Activated CD8-positive, alpha-beta memory T cell treated with anti-CD3 and anti-CD28 coated beads, Interleukin-2, amount 50 U/mL, for 48 hours (primary cell): ENCODE measurements at regions not wholly inside any gene's neighbourhood (a gene's known extent, or its start where the extent isn't known, plus 50 kb on each side); places are given as distances from the start of the nearest gene placed in this dataset.
"Not testable (repeated sequence)": the region's sequence is repeated elsewhere in the genome, so short reads cannot be mapped to it uniquely, and the experiment has no call there.

Source experiments
- DNase-seq: peaks from one replicate; pipeline ENCODE4 v3.0.0-alpha.2; 2020

GRCh38 chr6:8845690-8846089 lies 410.3 kb upstream of the SLC35B3 start:
- DNase-seq = no peak

GRCh38 chr6:8844968-8845367 lies 409.6 kb upstream of the SLC35B3 start:
- no peak for DNase-seq

- DNase-seq = no peak
These were observed 404.3 kb upstream of the SLC35B3 start for GRCh38 chr6:8839626-8840025.

GRCh38 chr6:8837343-8837742 lies 402.0 kb upstream of the SLC35B3 start:
- no peak for DNase-seq

- DNase-seq = not testable (repeated sequence)
These were observed 397.4 kb upstream of the SLC35B3 start for GRCh38 chr6:8832695-8833094.

- DNase-seq = no peak
These were observed 396.2 kb upstream of the SLC35B3 start for GRCh38 chr6:8831366-8832152.

GRCh38 chr6:8830794-8831193 lies 395.4 kb upstream of the SLC35B3 start:
- no peak for DNase-seq

- no peak for DNase-seq
These were observed 394.5 kb upstream of the SLC35B3 start for GRCh38 chr6:8829796-8830195.

GRCh38 chr6:8829296-8829695 lies 394.0 kb upstream of the SLC35B3 start:
- no peak for DNase-seq

- no peak for DNase-seq
These were observed 393.0 kb upstream of the SLC35B3 start for GRCh38 chr6:8828376-8828775.

GRCh38 chr6:8825726-8826125 lies 390.4 kb upstream of the SLC35B3 start:
- no peak for DNase-seq

- DNase-seq = no peak
These were observed 386.6 kb upstream of the SLC35B3 start for GRCh38 chr6:8821981-8822381.

- DNase-seq = no peak
These were observed 385.0 kb upstream of the SLC35B3 start for GRCh38 chr6:8820313-8820712.

- no peak for DNase-seq
These were observed 384.1 kb upstream of the SLC35B3 start for GRCh38 chr6:8819446-8819845.

GRCh38 chr6:8814440-8815000 lies 379.2 kb upstream of the SLC35B3 start:
- no peak for DNase-seq

GRCh38 chr6:8810325-8810724 lies 375.0 kb upstream of the SLC35B3 start:
- no peak for DNase-seq

- no peak for DNase-seq
These were observed 374.3 kb upstream of the SLC35B3 start for GRCh38 chr6:8809662-8810061.

- DNase-seq = no peak
These were observed 367.9 kb upstream of the SLC35B3 start for GRCh38 chr6:8803181-8803760.

- not testable (repeated sequence) for DNase-seq
These were observed 367.1 kb upstream of the SLC35B3 start for GRCh38 chr6:8802397-8802796.

GRCh38 chr6:8794420-8794819 lies 359.1 kb upstream of the SLC35B3 start:
- DNase-seq = no peak

GRCh38 chr6:8789878-8790277 lies 354.5 kb upstream of the SLC35B3 start:
- DNase-seq = no peak

GRCh38 chr6:8785223-8785622 lies 349.9 kb upstream of the SLC35B3 start:
- DNase-seq = no peak

- DNase-seq = no peak
These were observed 347.8 kb upstream of the SLC35B3 start for GRCh38 chr6:8783191-8783590.

GRCh38 chr6:8780653-8781052 lies 345.3 kb upstream of the SLC35B3 start:
- DNase-seq = no peak
